ENCODE measurements at regions not wholly inside any gene's neighbourhood (a gene's known extent, or its start where the extent isn't known, plus 50 kb on each side); places are given as distances from the start of the nearest gene placed in this dataset.

DNA sequence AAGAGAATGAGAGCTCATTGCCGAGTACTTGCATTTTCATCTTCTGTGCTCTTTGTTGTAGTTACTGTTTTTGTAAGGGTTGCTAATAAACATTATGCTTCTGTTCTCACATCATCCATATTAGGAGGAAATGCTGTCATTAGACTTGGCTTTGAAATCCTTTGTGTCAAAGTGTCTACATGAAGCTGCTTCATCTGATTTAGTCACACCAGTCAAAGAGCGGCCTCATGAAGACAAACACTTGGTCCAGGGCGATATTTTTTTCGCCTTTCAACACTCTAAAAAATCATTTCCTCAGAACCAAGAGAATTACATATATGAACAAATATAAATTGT, 105.0 kb downstream of the SPRY2 start:
- no peak for DNase-seq (ENCODE audit: low spot score)

DNA sequence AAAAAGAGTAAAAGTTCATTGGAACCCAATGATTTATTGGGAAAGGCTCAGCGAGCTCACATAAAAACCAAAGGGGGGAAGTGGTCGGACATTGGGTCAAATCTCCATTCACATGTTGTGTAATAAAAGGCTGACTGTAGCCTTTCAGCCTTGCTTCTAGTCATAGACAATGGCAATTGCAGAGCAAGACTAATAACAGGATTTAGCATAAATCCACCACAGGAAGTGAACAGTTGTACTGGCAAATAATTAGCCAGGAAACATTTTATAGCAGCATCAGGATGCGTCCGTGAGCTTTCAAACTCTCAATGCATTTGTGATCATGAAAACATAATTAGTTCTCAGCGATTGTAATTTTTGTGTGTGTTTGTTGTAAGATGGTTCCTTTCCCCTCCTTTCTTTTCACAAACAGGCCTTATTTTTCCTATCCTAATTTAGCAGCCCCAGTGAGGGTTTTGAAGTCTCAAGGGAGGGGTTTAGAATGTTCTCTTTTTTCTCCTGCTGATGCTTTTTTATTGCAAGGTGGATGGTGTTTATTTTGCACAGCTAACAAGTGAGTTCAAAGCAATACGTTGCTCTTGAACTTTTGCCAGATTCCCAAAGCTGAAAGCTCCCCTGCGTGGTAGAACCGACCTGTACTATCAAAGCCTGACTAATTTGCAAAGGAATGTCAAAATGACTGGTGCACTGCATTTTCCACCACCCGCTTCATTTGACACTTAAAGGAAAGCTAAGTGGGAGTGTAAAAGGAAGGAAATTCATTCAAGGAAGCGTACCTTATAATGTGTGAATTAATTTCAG, 105.6 kb downstream of the SPRY2 start:
- DNase-seq (ENCODE audit: low spot score) = no peak

DNA sequence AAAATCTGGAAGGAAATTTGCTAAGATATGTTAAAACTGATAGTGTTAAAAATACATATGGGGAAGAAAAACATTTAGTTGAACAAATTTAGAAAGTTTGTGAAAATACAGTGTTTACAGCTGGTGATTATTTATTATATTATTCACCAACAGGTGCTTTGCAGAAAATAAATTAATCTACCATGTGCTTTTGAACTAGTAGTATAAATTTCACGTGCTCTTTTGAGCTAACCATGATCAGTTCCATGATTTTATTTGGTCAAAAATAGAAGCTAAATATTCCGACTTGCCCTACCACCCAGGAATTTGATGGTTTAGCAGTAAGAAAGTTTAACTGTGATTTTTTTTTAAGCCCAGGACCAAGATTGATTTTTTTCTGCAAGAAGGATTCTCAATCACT, 113.3 kb downstream of the SPRY2 start:
- no peak for DNase-seq (ENCODE audit: low spot score)

DNA sequence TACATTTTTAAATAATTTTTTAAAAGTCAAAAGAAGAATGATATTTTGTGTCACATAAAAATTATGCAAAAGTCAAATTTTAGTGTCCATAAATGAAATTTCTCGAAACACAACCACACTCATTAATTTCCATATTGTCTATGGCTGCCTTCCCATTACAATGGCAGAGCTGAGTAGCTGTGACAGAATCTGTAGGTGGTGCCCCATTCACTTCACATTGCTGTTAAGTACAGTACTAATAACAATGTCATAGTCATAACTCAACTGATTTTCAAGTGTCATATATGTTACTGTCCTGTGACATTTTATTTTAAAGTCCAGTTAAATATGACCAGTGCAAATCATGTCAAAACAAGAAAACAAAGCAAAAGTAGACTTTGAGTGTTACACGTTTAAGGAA, 114.3 kb downstream of the SPRY2 start:
- no peak for DNase-seq (ENCODE audit: low spot score)

DNA sequence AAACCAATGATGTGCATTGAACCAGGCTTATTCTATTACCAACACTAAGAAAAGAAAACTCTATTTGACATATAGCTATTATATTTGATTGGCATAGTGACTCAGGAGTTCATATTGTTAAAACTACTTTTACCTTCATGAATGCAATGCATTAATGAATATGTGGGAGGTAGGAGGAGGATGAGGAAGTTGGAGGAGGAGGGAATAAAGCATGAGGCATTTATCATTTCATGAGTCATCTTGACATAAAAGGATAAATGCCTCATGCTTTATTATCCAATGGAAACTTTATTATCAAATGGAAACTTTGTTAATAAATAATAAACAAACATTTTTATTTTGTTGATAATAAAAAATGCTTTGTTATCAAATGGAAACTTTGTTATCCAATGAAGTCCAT, 116.5 kb downstream of the SPRY2 start:
- no peak for DNase-seq (ENCODE audit: low spot score)

DNA sequence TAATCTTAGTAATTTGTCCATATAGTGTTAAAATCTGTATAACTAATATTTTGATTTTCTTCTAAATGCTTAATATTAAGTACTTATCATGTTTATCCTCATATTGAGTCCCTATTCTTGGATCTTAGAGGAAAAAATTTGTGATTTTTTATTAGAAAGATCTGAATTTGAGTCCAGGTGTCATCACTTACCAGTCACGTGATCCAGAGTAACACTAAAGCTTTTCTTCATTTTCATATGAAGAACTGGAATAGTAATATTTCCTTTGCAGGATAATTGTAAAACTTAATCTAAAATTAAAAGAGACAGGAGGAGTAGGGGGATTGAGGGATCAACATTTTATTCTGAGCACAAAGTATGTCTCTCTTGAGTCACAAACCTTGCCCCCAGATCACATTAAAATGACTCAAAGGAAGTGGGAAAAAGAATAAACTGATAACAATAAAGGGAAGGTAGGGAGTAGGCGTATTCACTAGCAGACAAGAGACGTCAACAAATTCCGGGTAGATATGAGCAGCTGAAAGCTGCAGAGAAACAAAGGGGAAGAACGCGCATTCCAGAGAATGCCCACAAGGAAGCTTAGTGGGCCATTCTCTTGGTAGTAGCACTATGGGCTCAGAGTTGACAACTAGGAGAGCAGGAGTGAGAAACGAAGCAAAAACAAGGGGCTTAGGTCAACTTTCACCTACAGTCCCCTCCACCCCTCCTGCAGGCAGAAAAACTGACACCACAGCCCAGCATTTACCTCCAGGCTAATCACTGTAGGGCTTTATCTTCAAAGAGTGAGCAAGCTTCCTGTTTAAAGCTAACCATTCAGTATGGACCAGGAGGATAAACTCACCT, 123.1 kb downstream of the SPRY2 start:
- DNase-seq (ENCODE audit: low spot score) = no peak

DNA sequence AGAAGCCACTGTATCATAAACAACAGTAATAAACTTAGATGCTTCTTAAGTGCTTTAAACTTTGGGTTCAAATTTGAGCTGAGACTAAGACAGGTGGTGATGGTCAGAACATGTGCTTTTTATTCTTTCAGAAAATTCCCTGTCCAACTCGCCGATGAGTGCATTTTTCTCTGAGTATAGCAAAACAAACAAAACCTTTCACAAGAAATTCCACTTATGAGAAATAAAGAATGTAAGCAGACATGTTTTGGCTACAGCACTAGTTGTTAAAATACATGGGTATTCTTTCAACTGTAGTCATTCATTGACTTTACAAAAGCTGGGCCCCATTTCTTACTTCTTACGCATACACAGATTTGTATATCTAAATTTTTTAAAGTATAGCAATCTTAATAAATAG, 125.6 kb downstream of the SPRY2 start:
- no peak for DNase-seq (ENCODE audit: low spot score)

DNA sequence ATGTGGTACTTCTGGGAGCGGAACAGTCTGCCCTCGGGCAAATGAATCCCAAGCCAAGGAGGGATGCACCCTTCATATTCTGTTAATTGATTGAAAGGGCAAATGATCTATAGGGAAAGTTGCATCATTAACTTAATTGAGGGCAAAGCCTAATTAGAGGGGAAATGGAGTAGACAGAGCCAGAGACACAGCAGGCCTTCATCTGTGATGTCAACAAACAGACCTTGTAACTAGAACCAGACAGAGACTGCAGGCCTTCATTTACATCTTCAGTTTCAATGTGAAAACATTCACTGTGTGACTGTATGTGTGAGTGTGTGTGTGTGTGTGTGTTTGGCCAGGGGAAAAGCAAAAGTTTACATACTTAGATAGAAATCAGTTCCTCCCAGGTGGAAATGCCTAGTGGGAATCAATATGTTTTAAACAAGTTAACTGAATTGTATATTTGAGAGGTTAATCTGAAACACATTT, 126.4 kb downstream of the SPRY2 start:
- no peak for DNase-seq (ENCODE audit: low spot score)

DNA sequence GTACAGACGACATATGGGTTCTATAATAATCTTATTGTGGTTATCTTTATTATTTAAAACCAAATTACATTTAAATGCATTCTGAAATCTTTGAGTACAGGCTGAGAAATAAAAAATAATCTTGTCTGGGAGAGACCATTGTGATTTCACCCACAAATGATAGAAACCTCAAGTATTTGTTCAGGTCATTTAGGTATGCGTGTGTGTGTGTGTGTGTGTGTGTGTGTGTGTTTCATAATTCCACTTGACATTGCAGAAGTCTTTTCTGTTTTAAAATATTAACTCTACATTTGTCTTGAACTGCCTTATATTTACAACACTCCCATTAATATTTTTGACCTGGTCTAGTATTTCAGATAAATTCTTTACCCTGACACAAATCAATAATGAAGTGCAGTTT, 126.9 kb downstream of the SPRY2 start:
- no peak for DNase-seq (ENCODE audit: low spot score)

DNA sequence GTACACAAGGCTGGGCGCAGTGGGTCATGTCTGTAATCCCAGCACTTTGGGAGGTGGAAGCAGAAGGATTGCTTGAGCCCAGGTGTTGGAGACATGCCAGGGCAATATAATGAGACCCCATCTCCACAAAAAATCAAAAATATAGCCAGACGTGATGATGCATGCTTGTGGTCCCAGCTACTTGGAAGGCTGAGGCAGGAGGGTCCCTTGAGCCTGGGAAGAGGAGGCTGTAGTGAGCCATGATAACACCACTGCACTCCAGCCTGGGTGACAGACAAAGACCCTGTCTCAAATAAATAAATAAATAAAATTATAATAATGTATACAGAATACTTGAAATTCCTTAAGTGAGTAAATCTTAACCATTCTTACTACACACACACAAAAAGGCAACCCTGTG, 127.7 kb downstream of the SPRY2 start:
- no peak for DNase-seq (ENCODE audit: low spot score)

DNA sequence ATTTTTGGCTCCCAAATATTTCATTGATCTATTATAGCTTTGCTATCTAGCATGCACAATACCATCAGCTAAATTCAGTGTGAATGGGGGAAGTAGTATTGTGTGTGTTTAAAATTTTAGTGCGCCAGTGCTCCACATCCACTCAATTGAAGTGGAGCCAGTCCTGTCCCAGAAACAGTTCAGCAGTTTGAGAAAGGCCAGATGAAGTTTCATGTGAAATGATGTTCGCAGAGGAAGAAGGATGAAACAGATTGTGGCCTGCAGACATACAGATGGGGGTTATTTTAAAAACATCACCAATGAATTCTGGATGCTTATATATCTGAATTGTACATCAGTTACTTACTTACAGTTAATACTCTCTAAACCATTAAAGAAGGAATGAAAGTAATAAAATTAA, 129.4 kb downstream of the SPRY2 start:
- DNase-seq (ENCODE audit: low spot score) = no peak

DNA sequence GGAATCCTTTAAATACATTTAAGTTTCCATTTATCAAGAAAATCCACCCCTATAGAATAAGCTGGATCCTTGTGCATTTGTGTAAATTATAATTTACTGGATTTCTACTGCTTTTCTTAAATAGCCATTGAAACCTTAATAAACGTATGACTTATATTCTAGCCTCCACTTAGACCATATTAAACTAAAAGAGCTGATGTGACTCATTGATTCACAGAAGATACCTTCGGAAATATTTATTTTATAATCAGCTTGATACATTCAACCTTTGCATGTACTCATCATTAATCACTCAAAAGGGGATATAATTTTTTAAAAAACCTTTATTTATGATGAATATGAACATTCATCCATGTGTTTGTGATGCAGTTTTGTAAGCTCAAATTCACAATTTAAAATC, 136.3 kb downstream of the SPRY2 start:
- DNase-seq (ENCODE audit: low spot score) = no peak

DNA sequence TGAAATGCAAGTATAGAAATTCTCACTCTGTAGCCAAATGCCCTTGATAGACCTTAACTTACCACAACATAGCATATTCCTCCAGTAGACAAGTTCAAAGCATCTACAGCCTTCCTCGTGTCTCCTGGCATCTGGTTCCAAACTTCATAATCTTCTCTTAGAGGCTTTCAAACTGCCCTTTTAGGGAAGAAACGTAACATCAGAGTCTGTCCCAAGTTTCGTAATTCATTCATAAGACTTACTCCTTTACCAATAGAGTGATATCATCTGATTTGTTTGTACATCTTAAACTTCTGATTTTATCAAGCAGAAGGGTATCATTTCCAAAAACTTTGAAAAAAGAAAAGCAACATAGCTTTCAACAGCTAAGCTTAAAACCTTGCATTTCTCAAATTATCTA, 137.4 kb downstream of the SPRY2 start:
- no peak for DNase-seq (ENCODE audit: low spot score)

DNA sequence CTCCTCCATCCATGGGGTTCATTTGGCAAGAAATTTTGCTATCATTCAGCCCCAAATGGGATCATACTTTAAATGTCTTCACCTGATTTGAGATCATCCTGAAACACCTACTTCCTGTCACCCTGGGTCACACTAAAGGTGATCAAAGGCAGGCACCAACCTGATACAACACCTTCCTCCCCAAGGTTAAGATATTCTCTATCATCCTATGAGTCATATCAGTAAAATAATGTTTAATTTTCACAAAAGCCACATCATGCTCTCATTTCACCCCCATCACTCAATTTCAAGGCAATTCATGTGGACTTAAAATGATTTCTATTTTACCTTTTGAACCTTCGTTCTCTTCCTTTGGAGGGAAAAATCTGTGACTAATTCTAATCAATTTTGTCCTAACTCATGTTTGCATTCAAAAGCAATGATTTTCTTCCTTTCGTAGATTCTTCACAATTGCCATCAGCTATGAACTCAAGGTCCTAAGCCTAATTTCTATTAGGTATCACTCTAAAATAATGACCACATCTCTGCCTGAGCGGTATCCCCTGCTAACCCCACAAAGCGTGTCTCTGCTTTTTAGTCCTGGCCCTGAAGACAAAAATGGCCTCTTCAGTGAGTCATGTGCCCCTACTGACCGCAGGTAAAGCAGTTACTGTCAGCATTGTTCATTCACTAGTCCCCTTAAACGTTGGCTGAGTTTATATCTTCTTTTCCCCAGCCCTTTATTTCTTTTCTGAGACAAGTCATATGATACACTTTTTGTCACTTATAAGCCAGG, 139.0 kb downstream of the SPRY2 start:
- no peak for DNase-seq (ENCODE audit: low spot score)

DNA sequence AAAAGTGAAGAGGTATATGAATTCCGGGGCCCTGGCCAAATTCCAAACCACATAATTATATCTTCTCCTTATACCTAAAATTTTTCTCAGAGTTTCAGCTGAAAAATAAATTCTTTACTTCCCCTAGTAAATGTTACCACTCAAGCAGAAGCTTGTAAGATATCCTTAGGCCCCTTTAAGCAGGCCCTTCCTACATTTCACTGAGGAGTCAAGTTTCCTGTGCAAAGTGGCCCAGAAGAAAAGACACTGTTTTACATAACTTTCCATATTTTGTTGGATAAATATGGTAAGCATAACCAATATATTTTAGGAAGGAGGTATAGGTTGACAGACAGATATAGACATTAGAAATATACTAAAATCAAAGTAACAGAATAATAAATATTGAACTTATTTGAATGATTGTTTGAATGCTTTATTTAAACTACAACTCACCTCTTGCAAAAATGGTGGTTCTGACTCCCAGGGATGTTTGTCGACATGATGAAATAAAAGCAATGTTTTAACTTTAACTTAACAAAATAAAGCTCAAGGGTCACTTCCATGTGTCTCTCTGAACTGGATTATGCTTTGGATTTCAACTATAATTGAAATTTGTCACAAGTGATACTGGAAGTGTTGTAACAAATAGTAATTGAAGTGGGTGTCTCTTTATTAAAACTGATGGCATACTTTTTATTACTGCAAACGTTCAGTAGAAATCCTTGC, 141.2 kb downstream of the SPRY2 start:
- DNase-seq (ENCODE audit: low spot score) = no peak

DNA sequence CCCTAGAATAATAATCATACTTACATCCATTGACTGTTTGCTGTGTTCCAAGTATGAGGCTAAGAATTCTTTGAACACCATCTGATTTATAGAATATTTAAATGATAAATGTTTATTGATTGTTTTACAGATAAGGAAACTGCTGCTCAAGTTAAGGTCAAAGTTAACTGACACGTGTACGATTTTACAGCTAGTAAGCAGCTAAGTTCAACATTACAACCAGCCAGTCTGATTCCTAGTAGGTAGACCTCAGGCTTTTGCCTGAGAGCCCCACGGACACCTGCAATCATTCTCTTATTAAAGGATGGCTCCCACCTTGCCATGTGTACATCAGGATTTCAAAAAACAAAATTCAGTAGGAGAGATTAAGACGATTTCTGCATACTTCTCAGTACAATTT, 141.9 kb downstream of the SPRY2 start:
- no peak for DNase-seq (ENCODE audit: low spot score)

DNA sequence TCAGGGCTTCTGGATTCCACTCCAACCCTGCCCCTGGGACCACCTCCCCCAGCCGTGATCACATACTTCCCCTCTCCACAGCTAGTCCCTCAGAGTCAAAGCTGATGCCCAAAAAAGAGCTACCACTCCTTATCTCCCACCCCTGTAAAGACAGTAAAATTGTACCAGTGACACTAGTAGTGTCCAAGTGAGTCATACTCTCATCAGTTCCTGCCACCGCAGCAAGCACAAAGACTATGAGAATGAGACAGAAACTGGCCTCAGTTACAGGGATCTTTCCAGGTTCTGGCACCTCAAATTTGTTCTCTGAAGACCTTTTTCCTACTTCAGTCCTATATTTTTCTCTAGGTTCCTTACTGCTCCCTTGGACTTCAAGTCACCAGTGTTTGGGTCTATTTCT, 144.2 kb downstream of the SPRY2 start:
- no peak for DNase-seq (ENCODE audit: low spot score)

DNA sequence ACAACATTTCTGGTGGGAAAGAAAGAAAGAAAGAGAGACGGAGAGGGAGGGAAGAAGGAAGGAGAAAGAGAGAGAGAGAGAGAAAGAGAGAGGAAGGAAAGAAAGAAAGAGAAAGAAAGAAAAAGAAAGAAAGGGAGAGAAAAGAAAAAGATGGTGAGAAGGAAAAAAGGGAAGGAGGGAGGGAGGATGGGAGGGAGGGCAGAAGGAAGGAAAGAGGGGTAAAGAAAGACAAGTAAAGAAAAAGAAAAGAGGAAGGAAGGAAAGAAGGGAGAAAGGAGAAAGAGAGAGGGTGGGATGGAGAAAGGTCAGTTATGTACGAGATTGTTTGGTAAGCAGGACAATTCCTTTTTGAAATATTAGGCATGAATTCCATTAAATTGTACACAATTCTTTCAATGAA, 145.3 kb downstream of the SPRY2 start:
- DNase-seq (ENCODE audit: low spot score) = no peak

DNA sequence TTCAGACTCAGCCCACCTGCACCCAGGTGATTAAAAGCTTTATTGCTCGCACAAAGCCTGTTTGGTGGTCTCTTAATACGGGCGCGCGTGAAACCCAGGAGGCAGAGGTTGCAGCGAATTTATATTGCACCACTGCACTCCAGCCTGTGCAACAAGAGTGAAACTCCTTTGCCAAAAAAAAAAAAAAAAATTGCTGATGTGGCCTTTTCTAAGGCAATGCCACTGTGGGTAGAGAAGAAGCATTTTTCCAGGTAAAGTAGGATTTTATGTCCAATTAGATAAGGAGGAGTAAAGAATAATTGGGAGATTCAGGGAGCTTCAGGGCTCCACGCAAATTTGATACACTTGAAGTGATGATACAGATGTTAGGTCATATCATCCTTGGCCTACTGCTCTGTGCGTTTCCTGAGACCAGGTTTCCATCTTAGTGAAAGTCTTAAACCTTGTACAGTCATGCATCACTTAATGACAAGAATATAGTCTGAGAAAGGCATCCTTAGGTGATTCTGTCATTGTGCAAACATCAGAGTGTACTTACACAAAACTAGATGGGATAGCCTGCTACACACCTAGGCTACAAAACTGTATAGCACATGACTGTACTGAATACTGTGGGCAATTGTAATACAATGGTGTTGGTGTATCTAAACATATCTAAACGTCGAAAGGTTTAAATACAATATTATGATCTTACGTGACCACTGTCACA, 150.9 kb downstream of the SPRY2 start:
- DNase-seq (ENCODE audit: low spot score) = no peak

DNA sequence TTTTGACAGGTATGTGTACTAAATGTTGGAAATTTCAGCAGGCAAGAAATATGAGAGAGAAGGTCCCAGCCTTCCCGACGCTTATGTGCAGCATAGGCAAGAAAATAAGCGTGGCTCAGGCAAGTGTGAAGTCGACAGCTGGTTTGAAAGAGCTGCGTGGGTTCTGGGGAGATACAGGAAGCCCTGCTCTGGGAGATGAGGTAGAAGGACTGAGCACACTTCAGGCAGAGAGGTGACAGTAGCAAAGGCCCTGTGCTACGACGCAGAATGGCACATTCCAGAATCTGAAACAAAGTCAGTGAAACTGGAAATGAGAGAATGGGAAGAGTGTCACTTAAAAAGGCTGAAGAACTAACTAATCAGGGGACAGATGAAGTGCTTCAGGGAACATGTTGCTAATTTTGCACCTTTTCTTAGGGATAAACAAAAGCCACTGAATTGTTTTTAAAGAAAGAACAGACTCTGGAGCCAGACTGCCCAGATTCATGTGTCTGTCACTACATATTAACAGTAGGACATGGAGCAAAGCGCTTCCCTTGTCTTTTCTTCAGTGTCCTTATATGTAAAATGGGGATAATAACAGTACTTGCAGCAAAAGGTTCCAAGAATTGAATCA, 160.1 kb downstream of the SPRY2 start:
- no peak for DNase-seq (ENCODE audit: low spot score)

DNA sequence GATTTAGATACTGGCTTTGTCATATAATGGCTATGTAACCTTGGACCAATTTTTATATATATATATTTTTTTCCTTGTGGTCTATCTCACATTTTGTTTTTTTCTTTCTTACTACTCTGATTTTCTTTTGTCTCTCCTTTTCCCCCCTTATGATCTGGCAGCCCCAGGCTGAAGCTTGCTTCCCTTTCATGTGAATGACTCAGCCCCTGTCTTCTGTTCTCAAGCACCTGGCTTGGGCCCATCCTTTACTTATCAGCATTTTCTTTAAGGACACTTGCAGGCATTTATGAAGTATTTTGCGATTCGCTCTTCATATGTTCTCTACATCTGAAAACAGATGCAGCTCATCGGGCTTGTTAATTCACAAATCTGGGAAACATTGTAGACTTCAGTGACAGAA, 163.6 kb downstream of the SPRY2 start:
- no peak for DNase-seq (ENCODE audit: low spot score)

Data from mucosa of gallbladder (tissue), 1 donor.